ENCODE measurements at regions not wholly inside any gene's neighbourhood (a gene's known extent, or its start where the extent isn't known, plus 50 kb on each side); places are given as distances from the start of the nearest gene placed in this dataset.

DNA sequence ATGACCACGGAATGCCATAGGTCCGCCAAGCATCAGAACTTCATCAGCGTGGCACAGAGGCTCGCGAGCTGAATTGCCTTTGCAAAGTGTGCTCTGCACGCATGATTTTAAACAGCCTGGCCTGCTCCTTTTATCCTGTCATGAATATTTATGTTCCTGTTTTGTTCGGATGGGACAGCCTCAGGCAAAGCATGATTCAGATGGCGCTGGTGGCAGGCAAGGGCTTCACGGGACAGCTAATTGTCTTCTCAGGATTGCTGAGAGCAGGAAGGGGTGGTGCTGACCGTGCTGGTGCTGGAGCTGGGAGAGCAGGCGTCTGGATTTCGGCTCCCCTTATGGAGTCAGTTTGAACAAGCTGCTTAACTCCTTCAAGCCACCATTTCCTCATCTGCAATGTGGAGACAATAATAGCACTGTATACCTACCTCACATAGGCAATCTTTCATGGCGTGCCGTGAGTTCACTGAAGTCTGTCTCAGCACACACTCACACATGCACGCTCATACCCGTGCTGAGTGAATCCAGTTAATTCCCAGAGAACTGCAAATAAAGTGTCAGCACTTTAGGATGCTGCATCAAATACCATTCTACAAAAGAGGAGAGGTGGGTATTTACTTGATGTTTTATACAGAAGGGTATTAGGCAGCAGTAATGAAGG, 79.7 kb upstream of the APCDD1 start:
- Histone ChIP-seq H3K27me3 (ENCODE audit: insufficient read depth, poor library complexity, severe bottlenecking) (peaks cover 9% of the 10 kb centered on the region), H3K4me3 (replicated peaks; ENCODE audit: insufficient read depth, low read length) (no peak overlapping the region), H3K27ac (replicated peaks) (no peak overlapping the region)
- no peak for DNase-seq (ENCODE audit: low read depth in 1 of 2, low spot score in 1 of 2)
- TF ChIP-seq, protein P1, sequence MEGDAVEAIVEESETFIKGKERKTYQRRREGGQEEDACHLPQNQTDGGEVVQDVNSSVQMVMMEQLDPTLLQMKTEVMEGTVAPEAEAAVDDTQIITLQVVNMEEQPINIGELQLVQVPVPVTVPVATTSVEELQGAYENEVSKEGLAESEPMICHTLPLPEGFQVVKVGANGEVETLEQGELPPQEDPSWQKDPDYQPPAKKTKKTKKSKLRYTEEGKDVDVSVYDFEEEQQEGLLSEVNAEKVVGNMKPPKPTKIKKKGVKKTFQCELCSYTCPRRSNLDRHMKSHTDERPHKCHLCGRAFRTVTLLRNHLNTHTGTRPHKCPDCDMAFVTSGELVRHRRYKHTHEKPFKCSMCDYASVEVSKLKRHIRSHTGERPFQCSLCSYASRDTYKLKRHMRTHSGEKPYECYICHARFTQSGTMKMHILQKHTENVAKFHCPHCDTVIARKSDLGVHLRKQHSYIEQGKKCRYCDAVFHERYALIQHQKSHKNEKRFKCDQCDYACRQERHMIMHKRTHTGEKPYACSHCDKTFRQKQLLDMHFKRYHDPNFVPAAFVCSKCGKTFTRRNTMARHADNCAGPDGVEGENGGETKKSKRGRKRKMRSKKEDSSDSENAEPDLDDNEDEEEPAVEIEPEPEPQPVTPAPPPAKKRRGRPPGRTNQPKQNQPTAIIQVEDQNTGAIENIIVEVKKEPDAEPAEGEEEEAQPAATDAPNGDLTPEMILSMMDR (IDR thresholded peaks at IDR 0.05; ENCODE audit: insufficient read depth, low read length) = no peak
- no peak for TF ChIP-seq REST (IDR thresholded peaks at IDR 0.05; ENCODE audit: insufficient replicate concordance, low read depth)
- no peak for TF ChIP-seq SPI1 (IDR thresholded peaks at IDR 0.05; ENCODE audit: borderline replicate concordance, low read depth)
- TF ChIP-seq POLR2AphosphoS5 (IDR thresholded peaks at IDR 0.05; ENCODE audit: low read depth) = no peak
- TF ChIP-seq GABPA (IDR thresholded peaks at IDR 0.05; ENCODE audit: low read depth) = no peak

DNA sequence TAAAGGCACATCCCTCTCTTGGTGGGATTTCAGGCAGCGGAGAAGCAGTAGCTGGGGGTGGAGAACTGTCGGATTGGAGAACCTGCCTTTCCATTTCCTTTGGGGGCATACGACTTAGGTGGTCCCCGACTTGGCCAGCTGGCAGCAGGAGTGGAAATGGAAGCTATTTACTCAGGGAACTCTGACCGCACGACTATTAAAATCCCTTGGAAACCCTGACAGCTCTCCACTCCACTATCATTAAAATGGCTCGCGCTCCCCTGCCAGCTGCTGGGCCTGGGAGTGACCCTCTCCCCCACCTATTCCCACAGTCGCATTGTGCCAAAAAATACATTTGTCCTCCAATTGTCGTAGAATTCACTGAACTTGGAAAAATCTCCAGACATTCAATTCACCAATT, 77.7 kb upstream of the APCDD1 start:
- Histone ChIP-seq H3K27me3 (ENCODE audit: insufficient read depth, poor library complexity, severe bottlenecking) (peaks cover 8% of the 10 kb centered on the region), H3K27ac (replicated peaks) (no peak overlapping the region), H3K4me3 (replicated peaks; ENCODE audit: insufficient read depth, low read length) (no peak overlapping the region)
- no peak for DNase-seq (ENCODE audit: low read depth in 1 of 2, low spot score in 1 of 2)
- TF ChIP-seq SPI1 (IDR thresholded peaks at IDR 0.05; ENCODE audit: borderline replicate concordance, low read depth) (no peak), REST (IDR thresholded peaks at IDR 0.05; ENCODE audit: insufficient replicate concordance, low read depth) (no peak)

DNA sequence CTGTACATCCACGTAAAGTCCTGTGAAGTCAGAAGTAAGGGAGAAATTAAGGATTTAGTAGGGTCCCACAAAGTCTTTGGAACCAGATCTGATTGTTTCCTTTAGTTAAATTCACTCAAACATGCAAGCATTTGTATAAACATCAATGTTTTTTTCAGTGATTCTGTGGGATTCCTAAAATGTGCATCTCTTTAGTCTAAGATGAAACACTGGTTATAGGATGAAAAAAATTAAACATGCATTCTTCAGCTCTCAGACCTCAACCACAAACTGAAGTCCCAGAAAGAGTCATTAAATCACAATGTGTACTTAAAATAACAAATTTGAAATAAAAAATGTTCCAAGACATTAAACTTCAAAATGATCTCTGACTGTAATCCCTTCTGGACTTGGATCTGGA, 76.5 kb upstream of the APCDD1 start:
- H3K4me3 ChIP-seq (replicated peaks; ENCODE audit: insufficient read depth, low read length) = no peak overlapping the region
- DNase-seq (ENCODE audit: low read depth in 1 of 2, low spot score in 1 of 2) = no peak
- H3K27me3 ChIP-seq (ENCODE audit: insufficient read depth, poor library complexity, severe bottlenecking) = peaks cover 6% of the 10 kb centered on the region
- no peak for TF ChIP-seq SPI1 (IDR thresholded peaks at IDR 0.05; ENCODE audit: borderline replicate concordance, low read depth)
- no peak for TF ChIP-seq POLR2AphosphoS5 (IDR thresholded peaks at IDR 0.05; ENCODE audit: low read depth)
- no peak for TF ChIP-seq GABPA (IDR thresholded peaks at IDR 0.05; ENCODE audit: low read depth)
- no peak for TF ChIP-seq REST (IDR thresholded peaks at IDR 0.05; ENCODE audit: insufficient replicate concordance, low read depth)
- TF ChIP-seq, protein P1 (IDR thresholded peaks at IDR 0.05; ENCODE audit: insufficient read depth, low read length) = no peak
- H3K27ac ChIP-seq (replicated peaks) = no peak overlapping the region

All from HL-60 (cell line).